ENCODE measurements at regions not wholly inside any gene's neighbourhood (a gene's known extent, or its start where the extent isn't known, plus 50 kb on each side); places are given as distances from the start of the nearest gene placed in this dataset.
A peak's percentile ranks its signal among the peaks of the same experiment; 100 is the strongest.

GRCh38 chr16:60564588-60564987, 1471.7 kb downstream of the CDH8 start:
- no peaks in the 10 kb centered on the region for H3K4me1 Mint-ChIP-seq (ENCODE audit: low read depth)
- peaks cover 0 to 2% of the 10 kb centered on the region in 2 donors for H3K36me3 Mint-ChIP-seq (ENCODE audit: insufficient read depth in 2 of 2)
- H3K4me3 Mint-ChIP-seq, result no peak overlapping the region
- H3K9me3 Mint-ChIP-seq, result peaks cover 6 to 11% of the 10 kb centered on the region in 2 donors
- H3K27ac Mint-ChIP-seq, result no peak overlapping the region
- DNase-seq (no peak), ATAC-seq (replicated peaks in 1 of 2) (no peak)
- no peaks in the 10 kb centered on the region for H3K27me3 Mint-ChIP-seq (ENCODE audit: low read depth)

GRCh38 chr16:60563166-60563565, 1473.1 kb downstream of the CDH8 start:
- Mint-ChIP-seq H3K36me3 (ENCODE audit: insufficient read depth in 2 of 2) (peaks cover 0 to 2% of the 10 kb centered on the region in 2 donors), H3K27me3 (ENCODE audit: low read depth) (no peaks in the 10 kb centered on the region), H3K9me3 (peaks cover 6 to 11% of the 10 kb centered on the region in 2 donors), H3K27ac (no peak overlapping the region), H3K4me1 (ENCODE audit: low read depth) (no peaks in the 10 kb centered on the region), H3K4me3 (no peak overlapping the region)
- ATAC-seq (replicated peaks in 1 of 2) (no peak), DNase-seq (no peak)

- H3K4me1 Mint-ChIP-seq (ENCODE audit: low read depth), result no peaks in the 10 kb centered on the region
- no peaks in the 10 kb centered on the region for H3K27me3 Mint-ChIP-seq (ENCODE audit: low read depth)
- H3K27ac Mint-ChIP-seq, result no peak overlapping the region
- H3K36me3 Mint-ChIP-seq (ENCODE audit: insufficient read depth in 2 of 2), result peaks cover 0 to 2% of the 10 kb centered on the region in 2 donors
- no peak for ATAC-seq (replicated peaks in 1 of 2)
- H3K4me3 Mint-ChIP-seq, result no peak overlapping the region
- no peak for DNase-seq
- peaks cover 7 to 8% of the 10 kb centered on the region in 2 donors for H3K9me3 Mint-ChIP-seq
These were observed 1477.3 kb downstream of the CDH8 start for GRCh38 chr16:60558936-60559335.

- ATAC-seq (replicated peaks in 1 of 2), result no peak
- Mint-ChIP-seq H3K27ac (no peak overlapping the region), H3K4me1 (ENCODE audit: low read depth) (no peaks in the 10 kb centered on the region), H3K4me3 (no peak overlapping the region), H3K9me3 (peaks cover 10 to 19% of the 10 kb centered on the region in 2 donors), H3K27me3 (ENCODE audit: low read depth) (no peaks in the 10 kb centered on the region), H3K36me3 (ENCODE audit: insufficient read depth in 2 of 2) (no peaks in the 10 kb centered on the region)
- DNase-seq, result no peak
These were observed 1483.0 kb downstream of the CDH8 start for GRCh38 chr16:60553090-60553757.

GRCh38 chr16:60541535-60541934, 1494.7 kb downstream of the CDH8 start:
- Mint-ChIP-seq H3K4me1 (ENCODE audit: low read depth) (no peaks in the 10 kb centered on the region), H3K36me3 (ENCODE audit: insufficient read depth in 2 of 2) (peaks cover 1 to 5% of the 10 kb centered on the region in 2 donors), H3K4me3 (no peak overlapping the region), H3K27ac (no peak overlapping the region), H3K27me3 (ENCODE audit: low read depth) (no peaks in the 10 kb centered on the region), H3K9me3 (peaks cover 10% of the 10 kb centered on the region in 2 donors)
- no peak for ATAC-seq (replicated peaks in 1 of 2)
- no peak for DNase-seq

GRCh38 chr16:60510941-60511340, 1525.3 kb downstream of the CDH8 start:
- DNase-seq (no peak), ATAC-seq (replicated peaks in 1 of 2) (no peak)
- Mint-ChIP-seq H3K4me3 (no peak overlapping the region), H3K27me3 (ENCODE audit: low read depth) (no peaks in the 10 kb centered on the region), H3K27ac (no peak overlapping the region), H3K9me3 (peaks cover 1 to 7% of the 10 kb centered on the region in 2 donors), H3K36me3 (ENCODE audit: insufficient read depth in 2 of 2) (peaks cover 0 to 1% of the 10 kb centered on the region in 2 donors), H3K4me1 (ENCODE audit: low read depth) (no peaks in the 10 kb centered on the region)

GRCh38 chr16:60510208-60510607, 1526.0 kb downstream of the CDH8 start:
- Mint-ChIP-seq H3K36me3 (ENCODE audit: insufficient read depth in 2 of 2) (peaks cover 0 to 1% of the 10 kb centered on the region in 2 donors), H3K27me3 (ENCODE audit: low read depth) (no peaks in the 10 kb centered on the region), H3K9me3 (peaks cover 1 to 6% of the 10 kb centered on the region in 2 donors), H3K4me3 (no peak overlapping the region), H3K4me1 (ENCODE audit: low read depth) (no peaks in the 10 kb centered on the region), H3K27ac (no peak overlapping the region)
- DNase-seq (no peak), ATAC-seq (replicated peaks in 1 of 2) (no peak)

- Mint-ChIP-seq H3K27me3 (ENCODE audit: low read depth) (no peaks in the 10 kb centered on the region), H3K4me3 (no peak overlapping the region), H3K4me1 (ENCODE audit: low read depth) (no peaks in the 10 kb centered on the region), H3K36me3 (ENCODE audit: insufficient read depth in 2 of 2) (no peaks in the 10 kb centered on the region), H3K27ac (no peak overlapping the region), H3K9me3 (peaks cover 6% of the 10 kb centered on the region in 2 donors)
- DNase-seq (no peak), ATAC-seq (replicated peaks in 1 of 2) (no peak)
These were observed 1545.0 kb downstream of the CDH8 start for GRCh38 chr16:60491273-60491672.

- Mint-ChIP-seq H3K4me3 (no peak overlapping the region), H3K4me1 (ENCODE audit: low read depth) (no peaks in the 10 kb centered on the region), H3K36me3 (ENCODE audit: insufficient read depth in 2 of 2) (no peaks in the 10 kb centered on the region), H3K27me3 (ENCODE audit: low read depth) (no peaks in the 10 kb centered on the region), H3K27ac (no peak overlapping the region), H3K9me3 (peaks cover 2 to 4% of the 10 kb centered on the region in 2 donors)
- no peak for DNase-seq
- ATAC-seq (replicated peaks in 1 of 2), result no peak
These were observed 1550.3 kb downstream of the CDH8 start for GRCh38 chr16:60485872-60486489.

- H3K27ac Mint-ChIP-seq, result no peak overlapping the region
- ATAC-seq (replicated peaks in 1 of 2) (no peak), DNase-seq (no peak)
- H3K4me3 Mint-ChIP-seq, result no peak overlapping the region
- no peaks in the 10 kb centered on the region for H3K36me3 Mint-ChIP-seq (ENCODE audit: insufficient read depth in 2 of 2)
- no peaks in the 10 kb centered on the region for H3K4me1 Mint-ChIP-seq (ENCODE audit: low read depth)
- peaks cover 2 to 4% of the 10 kb centered on the region in 2 donors for H3K9me3 Mint-ChIP-seq
- H3K27me3 Mint-ChIP-seq (ENCODE audit: low read depth), result no peaks in the 10 kb centered on the region
These were observed 1551.3 kb downstream of the CDH8 start for GRCh38 chr16:60484901-60485300.

- ATAC-seq (replicated peaks in 1 of 2) (no peak), DNase-seq (no peak)
- Mint-ChIP-seq H3K4me3 (no peak overlapping the region), H3K36me3 (ENCODE audit: insufficient read depth in 2 of 2) (no peaks in the 10 kb centered on the region), H3K27ac (no peak overlapping the region), H3K9me3 (peaks cover 1 to 5% of the 10 kb centered on the region in 2 donors), H3K27me3 (ENCODE audit: low read depth) (no peaks in the 10 kb centered on the region), H3K4me1 (ENCODE audit: low read depth) (no peaks in the 10 kb centered on the region)
These were observed 1554.6 kb downstream of the CDH8 start for GRCh38 chr16:60481591-60481990.

- no peak overlapping the region for H3K4me3 Mint-ChIP-seq
- H3K4me1 Mint-ChIP-seq (ENCODE audit: low read depth), result no peaks in the 10 kb centered on the region
- H3K36me3 Mint-ChIP-seq (ENCODE audit: insufficient read depth in 2 of 2), result no peaks in the 10 kb centered on the region
- ATAC-seq (replicated peaks in 1 of 2) (no peak), DNase-seq (no peak)
- no peaks in the 10 kb centered on the region for H3K27me3 Mint-ChIP-seq (ENCODE audit: low read depth)
- H3K27ac Mint-ChIP-seq, result no peak overlapping the region
- peaks cover 2 to 6% of the 10 kb centered on the region in 2 donors for H3K9me3 Mint-ChIP-seq
These were observed 1557.4 kb downstream of the CDH8 start for GRCh38 chr16:60478810-60479209.

- Mint-ChIP-seq H3K4me1 (ENCODE audit: low read depth) (no peaks in the 10 kb centered on the region), H3K27me3 (ENCODE audit: low read depth) (no peaks in the 10 kb centered on the region), H3K36me3 (ENCODE audit: insufficient read depth in 2 of 2) (peaks cover 0 to 7% of the 10 kb centered on the region in 2 donors)
These were observed 1572.3 kb downstream of the CDH8 start for GRCh38 chr16:60463986-60464385.

GRCh38 chr16:60459463-60459862, 1576.8 kb downstream of the CDH8 start:
- peaks cover 0 to 4% of the 10 kb centered on the region in 2 donors for H3K36me3 Mint-ChIP-seq (ENCODE audit: insufficient read depth in 2 of 2)
- no peak for DNase-seq
- peaks cover 0 to 8% of the 10 kb centered on the region in 2 donors for H3K9me3 Mint-ChIP-seq
- H3K27me3 Mint-ChIP-seq (ENCODE audit: low read depth), result no peaks in the 10 kb centered on the region
- no peaks in the 10 kb centered on the region for H3K4me1 Mint-ChIP-seq (ENCODE audit: low read depth)
- ATAC-seq (replicated peaks in 1 of 2), result no peak
- no peak overlapping the region for H3K27ac Mint-ChIP-seq
- no peak overlapping the region for H3K4me3 Mint-ChIP-seq

More at GRCh38 chr16:60463986-60464385, 1572.3 kb downstream of the CDH8 start:
- DNase-seq, result no peak
- ATAC-seq (replicated peaks in 1 of 2), result no peak
- peak overlapping the region; percentile 46 for H3K27ac Mint-ChIP-seq
- H3K9me3 Mint-ChIP-seq, result peaks cover 12 to 25% of the 10 kb centered on the region in 2 donors
- H3K4me3 Mint-ChIP-seq, result no peak overlapping the region

Data from activated T-cell treated with anti-CD3 and anti-CD28 coated beads, Interleukin-2, amount 50 U/mL, for 72 hours (primary cell).